HCT116 (cell line): ENCODE measurements at regions not wholly inside any gene's neighbourhood (a gene's known extent, or its start where the extent isn't known, plus 50 kb on each side); places are given as distances from the start of the nearest gene placed in this dataset.

Source experiments
- ATAC-seq: fragments of 200-7000 bp; cut with Tn5 transposase; 2 replicates; pipeline ENCODE4 v1.9.1; 2020; ENCODE audit warnings: mild to moderate bottlenecking, moderate library complexity
- BruUV-seq: library from RNA; stranded (reverse); fragments of 400-500 nt; replicated peaks from 2 replicates; lab custom pipeline; 2021; lab: Mats Ljungman, UMichigan
- CTCF ChIA-PET: fragments of 300-600 bp; sonication (Branson Sonifier 250); formaldehyde crosslinking; loops from one replicate; lab custom pipeline; 2021; ENCODE audit warnings: antibody characterized with exemption; lab: Charles Lee
- POLR2A ChIA-PET: fragments of 300-600, 350-600 bp; sonication (Branson Sonifier 250); formaldehyde crosslinking; loops from one replicate; lab custom pipeline; 2021; ENCODE audit warnings: antibody characterized with exemption; lab: Charles Lee
- RAD21 ChIA-PET, 2 experiments: fragments of 300-600 bp; sonication (Branson Sonifier 250); formaldehyde crosslinking; loops; one replicate each; lab custom pipeline; 2023; ENCODE audit warnings: low total read pairs in 2 of 2; ENCODE audit not compliant: uncharacterized antibody in 2 of 2, unreplicated experiment in 2 of 2, low non-redundant PET in 1 of 2; lab: Charles Lee
- DNase-seq: peaks from one replicate; pipeline ENCODE4 v3.0.0-alpha.2; 2010; ENCODE audit warnings: low read depth, low spot score
- H2AFZ ChIP-seq: fragments of 200-600 bp; shearing (Covaris generic), sonication (generic); 2 replicates; pipeline ENCODE4 v1.6.1; 2017; ENCODE audit warnings: low read depth, mixed run types, mixed read lengths, antibody characterized with exemption, low read length; ENCODE audit not compliant: poor library complexity, severe bottlenecking
- H3K27ac ChIP-seq: 2 replicates; pipeline ENCODE4 v1.5.1; 2012; ENCODE audit warnings: low read depth, low read length
- H3K27me3 ChIP-seq: fragments of 200-600 bp; sonication (generic); 2 replicates; pipeline ENCODE4 v1.6.1; 2016; ENCODE audit warnings: mixed run types, low read length, mixed read lengths; ENCODE audit not compliant: insufficient read depth
- H3K36me3 ChIP-seq, 2 experiments: fragments of 200-500 bp in 1 of 2; fragments of 200-600 bp in 1 of 2; sonication (Bioruptor generic) in 1 of 2; sonication (generic) in 1 of 2; 2 replicates each; pipeline versions ENCODE4 v1.5.1 to v1.6.1; 2014 to 2016; ENCODE audit warnings: low read length in 2 of 2, inconsistent platforms in 1 of 2, mixed read lengths in 1 of 2, mixed run types in 1 of 2; ENCODE audit not compliant: insufficient read depth in 2 of 2, control insufficient read depth in 1 of 2
- H3K4me1 ChIP-seq, 2 experiments: fragments of 200-600 bp in 1 of 2; sonication (generic) in 1 of 2; 2 replicates each; pipeline versions ENCODE4 v1.5.1 to v1.6.1; 2012 to 2017; ENCODE audit warnings: low read length in 2 of 2, inconsistent platforms in 1 of 2, mild to moderate bottlenecking in 1 of 2, mixed read lengths in 1 of 2, mixed run types in 1 of 2, moderate library complexity in 1 of 2; ENCODE audit not compliant: insufficient read depth in 2 of 2, control insufficient read depth in 1 of 2
- H3K4me2 ChIP-seq: fragments of 200-600 bp; sonication (generic); 2 replicates; pipeline ENCODE4 v1.6.1; 2017; ENCODE audit warnings: mixed run types, low read length, mixed read lengths
- H3K4me3 ChIP-seq, 2 experiments: fragments of 200-600 bp in 1 of 2; sonication (generic) in 1 of 2; replicated peaks in 1 of 2; 2 replicates each; pipeline ENCODE4 v1.5.1; 2011 to 2016; ENCODE audit warnings: low read length in 2 of 2, control low read depth in 1 of 2, low read depth in 1 of 2, mild to moderate bottlenecking in 1 of 2, mixed read lengths in 1 of 2, mixed run types in 1 of 2
- H3K79me2 ChIP-seq: fragments of 200-600 bp; sonication (generic); 2 replicates; pipeline ENCODE4 v1.6.1; 2017; ENCODE audit warnings: mild to moderate bottlenecking, mixed run types, low read length, moderate library complexity, mixed read lengths; ENCODE audit not compliant: insufficient read depth
- H3K9ac ChIP-seq: fragments of 200-600 bp; sonication (generic); 2 replicates; pipeline ENCODE4 v1.6.1; 2016; ENCODE audit warnings: low read length, mixed read lengths
- H3K9me2 ChIP-seq: fragments of 200-600 bp; sonication (generic), shearing (Covaris generic); 2 replicates; pipeline ENCODE4 v1.6.1; 2017; ENCODE audit warnings: mixed run types, mild to moderate bottlenecking, moderate library complexity; ENCODE audit not compliant: insufficient read depth
- H3K9me3 ChIP-seq, 2 experiments: fragments of 200-500 bp in 1 of 2; fragments of 200-600 bp in 1 of 2; sonication (Bioruptor generic) in 1 of 2; sonication (generic) in 1 of 2; 2 replicates each; pipeline ENCODE4 v1.6.1; 2014 to 2017; ENCODE audit warnings: low read length in 2 of 2, mixed read lengths in 2 of 2, inconsistent platforms in 1 of 2, low read depth in 1 of 2, mild to moderate bottlenecking in 1 of 2, mixed run types in 1 of 2, moderate library complexity in 1 of 2; ENCODE audit not compliant: control insufficient read depth in 1 of 2, insufficient read depth in 1 of 2
- H4K20me1 ChIP-seq: fragments of 200-600 bp; sonication (generic), shearing (Covaris generic); 2 replicates; pipeline ENCODE4 v1.6.1; 2017; ENCODE audit warnings: mixed run types, mild to moderate bottlenecking, moderate library complexity; ENCODE audit not compliant: insufficient read depth
- CBX3 ChIP-seq: IDR thresholded peaks from 2 replicates; pipeline ENCODE4 v1.6.1; 2012; ENCODE audit warnings: low read depth
- CTCF ChIP-seq, 3 experiments: fragments of 200-600 bp in 1 of 3; sonication (generic) in 1 of 3; IDR thresholded peaks in 2 of 3; conservative IDR thresholded peaks in 1 of 3; 2 replicates each; pipeline ENCODE4 v1.5.1; 2012 to 2017; ENCODE audit warnings: low read depth in 2 of 3, low read length in 2 of 3, antibody characterized with exemption in 1 of 3, borderline replicate concordance in 1 of 3, control low read depth in 1 of 3, mild to moderate bottlenecking in 1 of 3, mixed read lengths in 1 of 3, mixed run types in 1 of 3, moderate library complexity in 1 of 3; ENCODE audit not compliant: insufficient read depth in 1 of 3
- EZH2phosphoT487 ChIP-seq: fragments of 200-600 bp; IDR thresholded peaks from 2 replicates; pipeline ENCODE4 v1.6.1; 2018; ENCODE audit warnings: antibody characterized with exemption, borderline replicate concordance
- FOSL1 ChIP-seq: IDR thresholded peaks from 2 replicates; pipeline ENCODE4 v1.6.1; 2012; ENCODE audit warnings: low read depth
- JUND ChIP-seq: IDR thresholded peaks from 2 replicates; pipeline ENCODE4 v1.6.1; 2012
- MAX ChIP-seq: IDR thresholded peaks from 2 replicates; pipeline ENCODE4 v1.6.1; 2012
- POLR2A ChIP-seq: IDR thresholded peaks from 2 replicates; pipeline ENCODE4 v1.7.0; 2011; ENCODE audit warnings: borderline replicate concordance; ENCODE audit not compliant: insufficient read depth, insufficient read length; ENCODE audit errors: extremely low read depth
- POLR2AphosphoS5 ChIP-seq: IDR thresholded peaks from 2 replicates; pipeline ENCODE4 v1.6.1; 2011; ENCODE audit warnings: mild to moderate bottlenecking, low read depth, low read length, moderate library complexity
- RAD21 ChIP-seq: IDR thresholded peaks from 2 replicates; pipeline ENCODE4 v1.6.1; 2012; ENCODE audit warnings: low read depth, mild to moderate bottlenecking
- REST ChIP-seq: IDR thresholded peaks from 2 replicates; pipeline ENCODE4 v1.6.1; 2012; ENCODE audit warnings: low read depth
- SIN3A ChIP-seq: IDR thresholded peaks from 2 replicates; pipeline ENCODE4 v1.6.1; 2012; ENCODE audit warnings: low read depth
- SP1 ChIP-seq: IDR thresholded peaks from 2 replicates; pipeline ENCODE4 v1.6.1; 2012; ENCODE audit warnings: low read depth
- SRF ChIP-seq: IDR thresholded peaks from 2 replicates; pipeline ENCODE4 v1.6.1; 2012; ENCODE audit warnings: low read depth
- ZBTB33 ChIP-seq: IDR thresholded peaks from 2 replicates; pipeline ENCODE4 v1.6.1; 2011; ENCODE audit warnings: mild to moderate bottlenecking, low read length, moderate library complexity; ENCODE audit not compliant: insufficient replicate concordance; ENCODE audit errors: extremely low read depth
- ZFX ChIP-seq: fragments of 450-650 bp; IDR thresholded peaks from 2 replicates; pipeline ENCODE4 v1.6.1; 2017
- ZNF274 ChIP-seq: fragments of 200-500 bp; sonication (Bioruptor generic); IDR thresholded peaks from 2 replicates; pipeline ENCODE4 v1.6.1; 2014; ENCODE audit warnings: mild to moderate bottlenecking, low read depth, low read length, inconsistent platforms
- intact Hi-C: fragments of 100-400 bp; cut with micrococcal nuclease; formaldehyde crosslinking; loops from 2 replicates; pipeline ENCODE4 v1.10.0; 2022

- no TSS peak for BruUV-seq
- H2AFZ ChIP-seq, result no peak overlapping the region
Measured at GRCh38 chr1:98500324-98500723, 161.2 kb upstream of the SNX7 start.

More at GRCh38 chr1:98500324-98500723, 161.2 kb upstream of the SNX7 start:
- H3K4me3 ChIP-seq, result no peak overlapping the region
- ATAC-seq (no peak), DNase-seq (no peak)
- no peaks in the 10 kb centered on the region for H3K36me3 ChIP-seq
- H3K79me2 ChIP-seq, result no peaks in the 10 kb centered on the region
- H3K9me3 ChIP-seq, result no peaks in the 10 kb centered on the region
- H3K4me2 ChIP-seq, result no peak overlapping the region
- ChIA-PET POLR2A (no interaction called here), RAD21 (no interaction called here), CTCF (no interaction called here)
- H4K20me1 ChIP-seq, result no peaks in the 10 kb centered on the region
- H3K27ac ChIP-seq, result no peak overlapping the region
- H3K4me1 ChIP-seq, result no peaks in the 10 kb centered on the region
- H3K27me3 ChIP-seq, result no peaks in the 10 kb centered on the region
- H3K9me2 ChIP-seq, result no peaks in the 10 kb centered on the region
- TF ChIP-seq CTCF (IDR thresholded peaks at IDR 0.05 in 2 of 3, conservative IDR thresholded peaks at IDR 0.05 in 1 of 3; ENCODE audit: borderline replicate concordance in 1 of 3, insufficient read depth in 1 of 3, low read depth in 2 of 3, low read length in 2 of 3) (no peak), POLR2AphosphoS5 (no peak), REST (no peak), ZNF274 (no peak), ZFX (no peak), ZBTB33 (no peak), SRF (no peak), RAD21 (no peak), POLR2A (no peak), JUND (no peak), EZH2phosphoT487 (no peak), SP1 (no peak), FOSL1 (no peak), MAX (no peak), CBX3 (no peak), SIN3A (no peak)
- intact Hi-C loops, result no loop called here
- H3K9ac ChIP-seq, result no peak overlapping the region
